H1 (cell line): ENCODE measurements at regions not wholly inside any gene's neighbourhood (a gene's known extent, or its start where the extent isn't known, plus 50 kb on each side); places are given as distances from the start of the nearest gene placed in this dataset.

ENCODE experiments used
- CHD1 ChIP-seq: IDR thresholded peaks from 2 replicates; pipeline ENCODE4 v1.6.1; 2012; ENCODE audit warnings: low read depth, low read length, improper control_type of control experiment
- EZH2 ChIP-seq: fragments of 200-600 bp; sonication (generic); IDR thresholded peaks from 2 replicates; pipeline ENCODE4 v1.7.1; 2012; ENCODE audit warnings: low read depth, mild to moderate bottlenecking, moderate library complexity, low read length, inconsistent platforms; ENCODE audit not compliant: severe bottlenecking
- POLR2A ChIP-seq, 2 experiments: IDR thresholded peaks; 1 replicate in 1 of 2; 2 replicates in 1 of 2; pipeline ENCODE4 v1.6.1; 2011; ENCODE audit warnings: low read depth in 2 of 2, low read length in 2 of 2, mild to moderate bottlenecking in 2 of 2; ENCODE audit errors: control extremely low read depth in 1 of 2
- POLR2AphosphoS5 ChIP-seq: IDR thresholded peaks from 2 replicates; pipeline ENCODE4 v1.6.1; 2011; ENCODE audit warnings: low read depth, low read length
- RAD21 ChIP-seq, 2 experiments: IDR thresholded peaks in 1 of 2; conservative IDR thresholded peaks in 1 of 2; 2 replicates each; pipeline ENCODE4 v1.6.1; 2011; ENCODE audit warnings: low read depth in 2 of 2, low read length in 2 of 2, improper control_type of control experiment in 1 of 2, inconsistent platforms in 1 of 2, mild to moderate bottlenecking in 1 of 2, moderate library complexity in 1 of 2
- RNF2 ChIP-seq: fragments of 200-900, 300-1000 bp; sonication (generic); IDR thresholded peaks from 2 replicates; pipeline ENCODE4 v1.7.1; 2016; ENCODE audit warnings: borderline replicate concordance, low read depth, mild to moderate bottlenecking, antibody characterized with exemption, low read length; ENCODE audit not compliant: poor library complexity, severe bottlenecking; ENCODE audit errors: missing control alignments
- SIX5 ChIP-seq: IDR thresholded peaks from 2 replicates; pipeline ENCODE4 v1.6.1; 2011; ENCODE audit warnings: mild to moderate bottlenecking, low read depth, low read length
- TBP ChIP-seq: IDR thresholded peaks from 2 replicates; pipeline ENCODE4 v1.6.1; 2011; ENCODE audit warnings: low read depth, low read length, improper control_type of control experiment
- TF ChIP-seq, protein P1 (sequence below), 3 experiments: IDR thresholded peaks; 1 replicate in 2 of 3; 2 replicates in 1 of 3; pipeline versions ENCODE4 v1.5.1 to v1.6.1; 2011; ENCODE audit warnings: low read length in 3 of 3, mild to moderate bottlenecking in 3 of 3, inconsistent platforms in 2 of 3, low read depth in 1 of 3, moderate library complexity in 1 of 3; ENCODE audit not compliant: insufficient read depth in 1 of 3; ENCODE audit errors: control extremely low read depth in 1 of 3

DNA sequence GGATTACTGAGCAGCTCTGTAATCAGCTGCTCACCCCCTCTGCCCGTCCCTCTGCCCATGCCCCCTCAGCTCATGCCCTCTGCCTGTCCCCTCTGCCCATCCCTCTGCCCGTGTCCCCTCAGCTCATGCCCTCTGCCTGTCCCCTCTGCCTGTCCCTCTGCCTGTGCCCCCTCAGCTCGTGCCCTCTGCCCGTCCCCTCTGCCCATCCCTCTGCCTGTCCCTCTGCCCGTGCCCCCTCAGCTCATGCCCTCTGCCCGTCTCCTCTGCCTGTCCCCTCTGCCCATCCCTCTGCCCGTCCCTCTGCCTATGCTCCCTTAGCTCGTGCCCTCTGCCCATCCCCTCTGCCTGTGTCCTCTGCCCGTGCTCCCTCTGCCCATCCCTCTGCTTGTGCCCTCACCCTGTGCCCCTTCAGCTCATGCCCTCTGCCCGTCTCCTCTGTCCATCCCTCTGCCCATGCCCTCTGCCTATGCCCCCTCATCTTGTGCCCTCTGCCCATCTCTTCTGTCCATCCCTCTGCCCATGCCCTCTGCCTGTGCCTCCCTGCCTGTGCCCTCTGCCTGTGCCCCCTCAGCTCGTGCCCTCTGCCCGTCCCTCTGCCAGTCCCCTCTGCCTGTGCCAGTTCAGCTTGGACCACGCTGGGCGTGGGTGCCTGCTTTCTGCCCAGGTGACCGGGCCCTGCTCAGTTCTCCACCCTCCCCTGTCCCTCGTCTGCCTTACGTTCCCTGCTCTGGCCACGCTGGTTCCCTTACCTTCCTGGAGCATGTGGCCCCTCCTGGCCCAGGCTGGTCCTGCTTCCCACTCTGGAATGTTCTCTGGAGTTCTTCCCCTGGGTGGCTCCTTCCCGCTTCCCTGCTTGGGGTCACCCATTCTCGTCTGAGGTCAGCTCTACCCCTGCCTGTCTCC lies 97.6 kb downstream of the NPIPB11 start:
- TF ChIP-seq RAD21 (IDR thresholded peaks at IDR 0.05 in 1 of 2, conservative IDR thresholded peaks at IDR 0.05 in 1 of 2; ENCODE audit: low read depth in 2 of 2, low read length in 2 of 2) (no peak), POLR2A (IDR thresholded peaks at IDR 0.05; ENCODE audit: control extremely low read depth in 1 of 2, low read depth in 2 of 2, low read length in 2 of 2) (no peak), POLR2AphosphoS5 (no peak), SIX5 (no peak), TBP (no peak), CHD1 (no peak), EZH2 (no peak), RNF2 (no peak)
- TF ChIP-seq, protein P1, sequence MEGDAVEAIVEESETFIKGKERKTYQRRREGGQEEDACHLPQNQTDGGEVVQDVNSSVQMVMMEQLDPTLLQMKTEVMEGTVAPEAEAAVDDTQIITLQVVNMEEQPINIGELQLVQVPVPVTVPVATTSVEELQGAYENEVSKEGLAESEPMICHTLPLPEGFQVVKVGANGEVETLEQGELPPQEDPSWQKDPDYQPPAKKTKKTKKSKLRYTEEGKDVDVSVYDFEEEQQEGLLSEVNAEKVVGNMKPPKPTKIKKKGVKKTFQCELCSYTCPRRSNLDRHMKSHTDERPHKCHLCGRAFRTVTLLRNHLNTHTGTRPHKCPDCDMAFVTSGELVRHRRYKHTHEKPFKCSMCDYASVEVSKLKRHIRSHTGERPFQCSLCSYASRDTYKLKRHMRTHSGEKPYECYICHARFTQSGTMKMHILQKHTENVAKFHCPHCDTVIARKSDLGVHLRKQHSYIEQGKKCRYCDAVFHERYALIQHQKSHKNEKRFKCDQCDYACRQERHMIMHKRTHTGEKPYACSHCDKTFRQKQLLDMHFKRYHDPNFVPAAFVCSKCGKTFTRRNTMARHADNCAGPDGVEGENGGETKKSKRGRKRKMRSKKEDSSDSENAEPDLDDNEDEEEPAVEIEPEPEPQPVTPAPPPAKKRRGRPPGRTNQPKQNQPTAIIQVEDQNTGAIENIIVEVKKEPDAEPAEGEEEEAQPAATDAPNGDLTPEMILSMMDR (IDR thresholded peaks at IDR 0.05; ENCODE audit: control extremely low read depth in 1 of 3, insufficient read depth in 1 of 3, low read depth in 1 of 3, low read length in 3 of 3): no peak
